ENCODE measurements at regions not wholly inside any gene's neighbourhood (a gene's known extent, or its start where the extent isn't known, plus 50 kb on each side); places are given as distances from the start of the nearest gene placed in this dataset.

- no peak for DNase-seq
- intact Hi-C loops (cut with DNase I) = no loop called here
These were observed 58.0 kb upstream of the ARRDC3 start for GRCh38 chr5:91441082-91441481.

DNA sequence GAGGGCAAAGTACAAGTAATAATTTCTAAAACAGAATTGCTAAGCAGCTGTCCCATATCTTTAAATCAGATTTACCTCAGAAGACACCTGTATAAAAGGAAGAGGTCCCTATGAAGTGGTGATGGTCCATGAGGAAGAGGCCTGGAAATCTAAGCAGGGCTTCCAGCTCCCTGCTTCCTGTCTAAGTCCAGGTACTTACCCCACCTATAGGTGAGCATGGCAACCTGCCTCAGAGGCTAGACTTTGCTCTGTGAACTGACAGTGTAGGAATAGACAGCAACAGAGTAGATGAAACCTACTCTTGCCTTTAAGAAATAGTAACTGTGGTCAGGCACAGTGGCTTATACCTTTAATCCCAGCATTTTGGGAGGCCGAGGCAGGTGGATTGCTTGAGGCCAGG, 55.8 kb upstream of the ARRDC3 start:
- intact Hi-C loops (cut with DNase I) = no loop called here
- DNase-seq = no peak

- intact Hi-C loops (cut with DNase I) = no loop called here
These were observed 53.1 kb upstream of the ARRDC3 start for GRCh38 chr5:91436241-91436640.

GRCh38 chr5:91434348-91434747, 51.2 kb upstream of the ARRDC3 start:
- DNase-seq = no peak
- intact Hi-C loops (cut with DNase I) = no loop called here

More at GRCh38 chr5:91436241-91436640, 53.1 kb upstream of the ARRDC3 start:
- DNase-seq = no peak

- intact Hi-C loops (cut with DNase I) = no loop called here
These were observed 50.7 kb upstream of the ARRDC3 start for GRCh38 chr5:91433861-91434260.

More at GRCh38 chr5:91433861-91434260, 50.7 kb upstream of the ARRDC3 start:
- DNase-seq = no peak
